ENCODE measurements at regions not wholly inside any gene's neighbourhood (a gene's known extent, or its start where the extent isn't known, plus 50 kb on each side); places are given as distances from the start of the nearest gene placed in this dataset.
"Not testable (repeated sequence)": the region's sequence is repeated elsewhere in the genome, so short reads cannot be mapped to it uniquely, and the experiment has no call there.

DNA sequence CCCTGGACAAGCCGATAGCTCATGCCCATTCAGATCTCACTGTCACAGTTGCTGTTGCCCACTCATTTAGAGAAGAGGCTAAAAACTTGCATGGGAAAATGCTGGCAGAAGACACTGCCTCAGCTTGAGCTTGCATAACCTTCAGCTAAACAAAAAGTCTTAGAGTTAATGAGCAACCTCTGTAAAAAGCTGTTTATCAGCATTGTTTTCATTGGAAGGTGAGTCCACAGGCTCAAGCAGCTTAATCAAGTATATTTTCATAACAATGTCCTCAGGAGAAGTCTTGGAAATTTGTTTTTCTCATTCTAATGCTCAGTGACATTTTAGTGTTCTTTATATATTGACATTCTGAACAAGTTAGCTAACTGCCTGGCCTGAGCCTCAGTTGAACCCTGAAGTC, 872.9 kb downstream of the TMTC2 start:
- intact Hi-C loops (cut with micrococcal nuclease) = loop anchor here (10.0 kb wide), 1 partner anchor 65 kb away; no protein-coding TSS in a partner anchor
- no peaks in the 10 kb centered on the region for H3K9me3 Mint-ChIP-seq (ENCODE audit: unreplicated experiment)
- POLR2A ChIA-PET = no interaction called here
- H3K4me3 Mint-ChIP-seq (ENCODE audit: unreplicated experiment) = no peak overlapping the region
- TF ChIP-seq, protein P1, sequence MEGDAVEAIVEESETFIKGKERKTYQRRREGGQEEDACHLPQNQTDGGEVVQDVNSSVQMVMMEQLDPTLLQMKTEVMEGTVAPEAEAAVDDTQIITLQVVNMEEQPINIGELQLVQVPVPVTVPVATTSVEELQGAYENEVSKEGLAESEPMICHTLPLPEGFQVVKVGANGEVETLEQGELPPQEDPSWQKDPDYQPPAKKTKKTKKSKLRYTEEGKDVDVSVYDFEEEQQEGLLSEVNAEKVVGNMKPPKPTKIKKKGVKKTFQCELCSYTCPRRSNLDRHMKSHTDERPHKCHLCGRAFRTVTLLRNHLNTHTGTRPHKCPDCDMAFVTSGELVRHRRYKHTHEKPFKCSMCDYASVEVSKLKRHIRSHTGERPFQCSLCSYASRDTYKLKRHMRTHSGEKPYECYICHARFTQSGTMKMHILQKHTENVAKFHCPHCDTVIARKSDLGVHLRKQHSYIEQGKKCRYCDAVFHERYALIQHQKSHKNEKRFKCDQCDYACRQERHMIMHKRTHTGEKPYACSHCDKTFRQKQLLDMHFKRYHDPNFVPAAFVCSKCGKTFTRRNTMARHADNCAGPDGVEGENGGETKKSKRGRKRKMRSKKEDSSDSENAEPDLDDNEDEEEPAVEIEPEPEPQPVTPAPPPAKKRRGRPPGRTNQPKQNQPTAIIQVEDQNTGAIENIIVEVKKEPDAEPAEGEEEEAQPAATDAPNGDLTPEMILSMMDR (IDR thresholded peaks at IDR 0.05; ENCODE audit: unreplicated experiment) = no peak
- no peaks in the 10 kb centered on the region for H3K36me3 Mint-ChIP-seq (ENCODE audit: insufficient read depth, unreplicated experiment)
- H3K27me3 Mint-ChIP-seq (ENCODE audit: insufficient read depth, unreplicated experiment) = no peaks in the 10 kb centered on the region
- no peaks in the 10 kb centered on the region for H3K4me1 Mint-ChIP-seq (ENCODE audit: insufficient read depth, unreplicated experiment)
- no peak for DNase-seq (ENCODE audit: unreplicated experiment)
- H3K27ac Mint-ChIP-seq (ENCODE audit: low read depth, unreplicated experiment) = no peak overlapping the region
- CTCF ChIA-PET = no interaction called here
- BruUV-seq (replicated peaks) = no TSS peak

DNA sequence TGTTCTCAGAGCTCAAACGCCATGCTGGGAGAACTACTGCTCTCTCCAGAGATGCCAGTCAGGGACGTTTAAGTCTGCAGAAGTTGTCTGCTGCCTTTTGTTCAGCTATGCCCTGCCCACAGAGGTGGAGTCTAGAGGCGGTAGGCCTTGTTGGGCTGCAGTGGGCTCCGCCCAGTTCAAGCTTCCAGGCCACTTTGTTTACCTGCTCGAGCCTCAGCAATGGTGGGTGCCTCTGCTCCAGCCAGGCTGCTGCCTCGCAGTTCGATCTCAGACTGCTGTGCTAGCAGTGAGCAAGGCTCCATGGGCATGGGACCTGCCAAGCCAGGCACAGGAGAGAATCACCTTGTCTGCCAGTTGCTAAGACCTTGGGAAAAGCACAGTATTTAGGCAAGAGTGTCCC, 869.3 kb downstream of the TMTC2 start:
- BruUV-seq (replicated peaks); H3K27ac Mint-ChIP-seq (ENCODE audit: low read depth, unreplicated experiment); POLR2A ChIA-PET; H3K27me3 Mint-ChIP-seq (ENCODE audit: insufficient read depth, unreplicated experiment); CTCF ChIA-PET; H3K4me1 Mint-ChIP-seq (ENCODE audit: insufficient read depth, unreplicated experiment); H3K4me3 Mint-ChIP-seq (ENCODE audit: unreplicated experiment); DNase-seq (ENCODE audit: unreplicated experiment); H3K36me3 Mint-ChIP-seq (ENCODE audit: insufficient read depth, unreplicated experiment): not testable (repeated sequence)
- H3K9me3 Mint-ChIP-seq (ENCODE audit: unreplicated experiment) = peaks cover 12% of the 10 kb centered on the region
- intact Hi-C loops (cut with micrococcal nuclease) = loop anchor here (10.0 kb wide), 1 partner anchor 69 kb away; no protein-coding TSS in a partner anchor

DNA sequence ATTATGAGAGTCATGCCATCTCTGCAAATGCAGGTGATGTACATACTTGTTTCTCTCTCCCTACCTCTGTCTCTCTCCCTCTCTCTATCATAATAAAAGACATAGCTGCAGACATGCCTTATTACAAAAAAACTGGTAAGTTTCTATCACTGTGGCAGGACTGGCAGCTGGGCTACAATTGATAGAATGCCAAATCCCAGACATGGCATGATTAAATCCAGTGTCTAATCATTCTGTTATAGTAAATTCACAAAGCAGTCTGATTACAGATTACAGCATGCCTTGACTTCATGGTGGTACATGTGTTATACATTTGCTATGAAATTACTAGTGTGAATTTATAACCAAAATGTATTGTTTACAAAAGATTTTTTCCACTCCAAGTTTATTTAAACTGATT, 854.7 kb downstream of the TMTC2 start:
- Mint-ChIP-seq H3K9me3 (ENCODE audit: unreplicated experiment) (no peaks in the 10 kb centered on the region), H3K36me3 (ENCODE audit: insufficient read depth, unreplicated experiment) (no peaks in the 10 kb centered on the region), H3K27me3 (ENCODE audit: insufficient read depth, unreplicated experiment) (no peaks in the 10 kb centered on the region), H3K4me1 (ENCODE audit: insufficient read depth, unreplicated experiment) (no peaks in the 10 kb centered on the region), H3K4me3 (ENCODE audit: unreplicated experiment) (no peak overlapping the region), H3K27ac (ENCODE audit: low read depth, unreplicated experiment) (no peak overlapping the region)
- DNase-seq (ENCODE audit: unreplicated experiment) = no peak
- no TSS peak for BruUV-seq (replicated peaks)
- intact Hi-C loops (cut with micrococcal nuclease) = no loop called here
- TF ChIP-seq, protein P1 (IDR thresholded peaks at IDR 0.05; ENCODE audit: unreplicated experiment) = no peak
- POLR2A ChIA-PET = no interaction called here
- CTCF ChIA-PET = no interaction called here

DNA sequence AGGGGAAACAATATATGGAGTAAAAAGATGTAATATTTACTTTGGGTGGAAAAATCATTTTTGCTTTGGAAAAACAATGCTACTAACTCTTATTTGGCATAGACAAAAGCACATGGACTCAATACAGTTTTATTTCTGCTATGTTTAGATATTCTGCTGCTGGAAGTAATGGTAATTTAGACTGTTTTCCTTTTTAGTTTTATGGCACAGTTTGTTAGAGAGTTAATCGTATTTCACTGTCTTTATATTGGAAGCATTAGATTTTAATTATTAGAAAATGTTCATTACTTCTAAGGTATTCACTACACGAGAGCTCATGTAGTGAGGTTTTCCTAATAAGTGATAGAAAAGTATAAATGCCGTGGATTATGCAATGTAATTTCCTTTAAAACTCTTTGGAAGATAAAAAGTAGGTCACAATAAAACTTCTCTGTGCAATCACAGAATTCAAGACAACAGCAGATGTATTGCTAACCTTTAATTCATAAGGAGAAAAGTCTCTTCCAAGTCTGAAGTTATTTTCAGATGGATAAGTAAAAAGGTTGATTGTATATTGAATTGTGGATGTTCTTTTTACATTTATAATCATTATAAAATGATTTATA, 851.8 kb downstream of the TMTC2 start:
- ChIA-PET POLR2A (no interaction called here), CTCF (no interaction called here)
- intact Hi-C loops (cut with micrococcal nuclease) = no loop called here
- H3K27ac Mint-ChIP-seq (ENCODE audit: low read depth, unreplicated experiment) = no peak overlapping the region
- H3K4me1 Mint-ChIP-seq (ENCODE audit: insufficient read depth, unreplicated experiment) = no peaks in the 10 kb centered on the region
- H3K27me3 Mint-ChIP-seq (ENCODE audit: insufficient read depth, unreplicated experiment) = no peaks in the 10 kb centered on the region
- TF ChIP-seq, protein P1 (IDR thresholded peaks at IDR 0.05; ENCODE audit: unreplicated experiment) = no peak
- H3K9me3 Mint-ChIP-seq (ENCODE audit: unreplicated experiment) = no peaks in the 10 kb centered on the region
- H3K4me3 Mint-ChIP-seq (ENCODE audit: unreplicated experiment) = no peak overlapping the region
- BruUV-seq (replicated peaks) = no TSS peak
- no peaks in the 10 kb centered on the region for H3K36me3 Mint-ChIP-seq (ENCODE audit: insufficient read depth, unreplicated experiment)
- DNase-seq (ENCODE audit: unreplicated experiment) = no peak

Measured in MCF 10A (cell line).